Right atrium auricular region (tissue), 2 donors: ENCODE measurements at regions not wholly inside any gene's neighbourhood (a gene's known extent, or its start where the extent isn't known, plus 50 kb on each side); places are given as distances from the start of the nearest gene placed in this dataset.

ENCODE experiments used
- DNase-seq: peaks from one replicate; pipeline ENCODE4 v3.0.0-alpha.2; 2019; ENCODE audit warnings: low spot score
- H3K27ac ChIP-seq, 2 donors: fragments of 200-600 bp; sonication (generic); 1 replicate in 1 of 2; 2 replicates in 1 of 2; pipeline ENCODE4 v1.5.1; 2016 to 2019
- H3K27me3 ChIP-seq, 2 donors: fragments of 200-600 bp; sonication (generic); one replicate each; pipeline versions ENCODE4 v1.5.1 to v1.6.0; 2017 to 2019
- H3K36me3 ChIP-seq: fragments of 200-600 bp; sonication (generic); one replicate; pipeline ENCODE4 v1.5.1; 2016
- H3K4me1 ChIP-seq, 2 donors: fragments of 200-600 bp; sonication (generic); one replicate each; pipeline versions ENCODE4 v1.5.1 to v1.6.0; 2017 to 2019
- H3K4me3 ChIP-seq, 2 donors: fragments of 200-600 bp; sonication (generic); 1 replicate in 1 of 2; 2 replicates in 1 of 2; pipeline ENCODE4 v1.5.1; 2017 to 2019; ENCODE audit warnings: mild to moderate bottlenecking in 1 of 2, moderate library complexity in 1 of 2
- H3K9me3 ChIP-seq, 2 donors: fragments of 200-600 bp; sonication (generic); one replicate each; pipeline ENCODE4 v1.5.1; 2019
- CTCF ChIP-seq, 2 donors: fragments of 200-600 bp; sonication (generic); IDR thresholded peaks; one replicate each; pipeline ENCODE4 v1.5.1; 2019; ENCODE audit warnings: antibody characterized with exemption in 2 of 2

GRCh38 chr21:32940079-32941014 lies 85.4 kb upstream of the OLIG2 start:
- H3K27ac ChIP-seq, result no peak overlapping the region
- TF ChIP-seq CTCF (IDR thresholded peaks at IDR 0.05), result peak; percentile 53 to 85

GRCh38 chr21:32941263-32941662 lies 84.5 kb upstream of the OLIG2 start:
- Histone ChIP-seq H3K27me3 (no peaks in the 10 kb centered on the region), H3K4me3 (no peak overlapping the region), H3K36me3 (no peaks in the 10 kb centered on the region), H3K9me3 (no peaks in the 10 kb centered on the region), H3K27ac (no peak overlapping the region), H3K4me1 (no peaks in the 10 kb centered on the region)
- no peak for TF ChIP-seq CTCF (IDR thresholded peaks at IDR 0.05)
- no peak for DNase-seq

More at GRCh38 chr21:32940079-32941014, 85.4 kb upstream of the OLIG2 start:
- H3K4me3 ChIP-seq, result no peak overlapping the region
- no peaks in the 10 kb centered on the region for H3K36me3 ChIP-seq
- no peaks in the 10 kb centered on the region for H3K4me1 ChIP-seq
- H3K27me3 ChIP-seq, result no peaks in the 10 kb centered on the region
- DNase-seq, result no peak
- H3K9me3 ChIP-seq, result no peaks in the 10 kb centered on the region

- no peak overlapping the region for H3K27ac ChIP-seq
- no peaks in the 10 kb centered on the region for H3K27me3 ChIP-seq
- no peaks in the 10 kb centered on the region for H3K4me1 ChIP-seq
- TF ChIP-seq CTCF (IDR thresholded peaks at IDR 0.05), result no peak
- no peak for DNase-seq
- H3K36me3 ChIP-seq, result no peaks in the 10 kb centered on the region
- H3K4me3 ChIP-seq, result no peak overlapping the region
- no peaks in the 10 kb centered on the region for H3K9me3 ChIP-seq
Measured at GRCh38 chr21:32946654-32947053, 79.1 kb upstream of the OLIG2 start.

- Histone ChIP-seq H3K4me1 (no peaks in the 10 kb centered on the region), H3K36me3 (no peaks in the 10 kb centered on the region), H3K27ac (no peak overlapping the region), H3K9me3 (no peaks in the 10 kb centered on the region), H3K4me3 (no peak overlapping the region), H3K27me3 (no peaks in the 10 kb centered on the region)
- DNase-seq, result no peak
- no peak for TF ChIP-seq CTCF (IDR thresholded peaks at IDR 0.05)
Measured at GRCh38 chr21:32947736-32948135, 78.0 kb upstream of the OLIG2 start.

GRCh38 chr21:32949701-32950100 lies 76.0 kb upstream of the OLIG2 start:
- no peaks in the 10 kb centered on the region for H3K9me3 ChIP-seq
- no peaks in the 10 kb centered on the region for H3K27me3 ChIP-seq
- no peaks in the 10 kb centered on the region for H3K4me1 ChIP-seq
- no peak overlapping the region for H3K4me3 ChIP-seq
- H3K27ac ChIP-seq, result no peak overlapping the region
- TF ChIP-seq CTCF (IDR thresholded peaks at IDR 0.05), result no peak
- H3K36me3 ChIP-seq, result no peaks in the 10 kb centered on the region
- no peak for DNase-seq
